PC-3 (cell line): ENCODE measurements at regions not wholly inside any gene's neighbourhood (a gene's known extent, or its start where the extent isn't known, plus 50 kb on each side); places are given as distances from the start of the nearest gene placed in this dataset.

Source experiments
- ATAC-seq: fragments of 200-7000 bp; cut with Tn5 transposase; 2 replicates; pipeline ENCODE4 v1.9.1; 2020; ENCODE audit warnings: mild to moderate bottlenecking, moderate library complexity
- BruUV-seq: library from RNA; stranded (reverse); fragments of 400-500 nt; replicated peaks from 2 replicates; lab custom pipeline; 2021; lab: Mats Ljungman, UMichigan
- CTCF ChIA-PET: fragments of 300-600 bp; sonication (Branson Sonifier 250); formaldehyde crosslinking; loops from one replicate; lab custom pipeline; 2022; ENCODE audit warnings: antibody characterized with exemption; lab: Charles Lee
- POLR2A ChIA-PET: fragments of 300-600 bp; sonication (Branson Sonifier 250); formaldehyde crosslinking; loops from one replicate; lab custom pipeline; 2022; ENCODE audit warnings: antibody characterized with exemption; ENCODE audit not compliant: unreplicated experiment; lab: Charles Lee
- DNase-seq: peaks from one replicate; pipeline ENCODE4 v3.0.0-alpha.2; 2015
- H2AFZ ChIP-seq: fragments of 300-600 bp; sonication (generic); 2 replicates; pipeline ENCODE4 v1.6.0; 2016; ENCODE audit warnings: antibody characterized with exemption, low read length
- H3F3A ChIP-seq: fragments of 300-600 bp; sonication (generic); one replicate; pipeline ENCODE4 v1.6.0; 2017; ENCODE audit warnings: antibody characterized with exemption, low read length, control low read depth, mild to moderate bottlenecking; ENCODE audit not compliant: unreplicated experiment
- H3K27ac ChIP-seq: fragments of 300-600 bp; sonication (generic); 2 replicates; pipeline ENCODE4 v1.5.1; 2016; ENCODE audit warnings: mild to moderate bottlenecking, low read length
- H3K27me3 ChIP-seq: fragments of 300-600 bp; sonication (generic); 2 replicates; pipeline ENCODE4 v1.6.1; 2016; ENCODE audit warnings: low read length, mixed read lengths
- H3K36me3 ChIP-seq: fragments of 300-600 bp; sonication (generic); 2 replicates; pipeline ENCODE4 v1.6.1; 2016; ENCODE audit warnings: low read depth, mixed run types, low read length, mixed read lengths
- H3K4me1 ChIP-seq: fragments of 300-600 bp; sonication (generic); 2 replicates; pipeline ENCODE4 v1.5.1; 2016; ENCODE audit warnings: low read length; ENCODE audit not compliant: insufficient read depth
- H3K4me2 ChIP-seq: fragments of 300-600 bp; sonication (generic); 2 replicates; pipeline ENCODE4 v1.6.0; 2016; ENCODE audit warnings: low read length
- H3K4me3 ChIP-seq: fragments of 300-600 bp; sonication (generic); 2 replicates; pipeline ENCODE4 v1.5.1; 2016; ENCODE audit warnings: mild to moderate bottlenecking, low read length, mixed read lengths
- H3K79me2 ChIP-seq: fragments of 300-600 bp; sonication (generic); 2 replicates; pipeline ENCODE4 v1.6.1; 2017; ENCODE audit warnings: low read length, mixed read lengths
- H3K9ac ChIP-seq: fragments of 300-600 bp; sonication (generic); 2 replicates; pipeline ENCODE4 v1.6.0; 2016; ENCODE audit warnings: mild to moderate bottlenecking, low read length
- H3K9me2 ChIP-seq: fragments of 300-600 bp; sonication (generic); replicated peaks from 2 replicates; pipeline ENCODE4 v1.6.1; 2016; ENCODE audit warnings: mixed run types, low read length, mixed read lengths
- H3K9me3 ChIP-seq: fragments of 300-600 bp; sonication (generic); 2 replicates; pipeline ENCODE4 v1.6.1; 2016; ENCODE audit warnings: low read length, mixed read lengths
- H4K20me1 ChIP-seq: fragments of 300-600 bp; sonication (generic); 2 replicates; pipeline ENCODE4 v1.6.1; 2016; ENCODE audit warnings: low read length, mixed read lengths
- CTCF ChIP-seq: fragments of 300-600 bp; sonication (generic); conservative IDR thresholded peaks from 2 replicates; pipeline ENCODE4 v1.5.1; 2017; ENCODE audit warnings: antibody characterized with exemption, low read depth, mild to moderate bottlenecking, low read length
- EZH2 ChIP-seq: fragments of 300-600 bp; sonication (generic); IDR thresholded peaks from one replicate; pipeline ENCODE4 v1.6.1; 2017; ENCODE audit warnings: antibody characterized with exemption, mild to moderate bottlenecking, low read length; ENCODE audit not compliant: unreplicated experiment
- EZH2phosphoT487 ChIP-seq: fragments of 300-600 bp; sonication (generic); IDR thresholded peaks from 2 replicates; pipeline ENCODE4 v1.6.1; 2018; ENCODE audit warnings: mild to moderate bottlenecking, antibody characterized with exemption, low read length, borderline replicate concordance
- intact Hi-C: fragments of 100-400 bp; cut with micrococcal nuclease; formaldehyde crosslinking; loops from 2 replicates; pipeline ENCODE4 v1.9.0; 2023

GRCh38 chr9:91483189-91483691 lies 59.6 kb upstream of the NFIL3 start:
- H3K27me3 ChIP-seq = no peaks in the 10 kb centered on the region
- no peaks in the 10 kb centered on the region for H3K36me3 ChIP-seq
- no peak overlapping the region for H3K4me3 ChIP-seq
- no peak overlapping the region for H3K27ac ChIP-seq
- H3F3A ChIP-seq = no peaks in the 10 kb centered on the region
- DNase-seq = no peak
- no peaks in the 10 kb centered on the region for H3K4me1 ChIP-seq
- BruUV-seq = no TSS peak
- TF ChIP-seq CTCF (no peak), EZH2phosphoT487 (no peak), EZH2 (no peak)
- H3K9me2 ChIP-seq = no peaks in the 10 kb centered on the region
- H3K9ac ChIP-seq = no peak overlapping the region
- no peak overlapping the region for H2AFZ ChIP-seq
- ChIA-PET POLR2A (no interaction called here), CTCF (no interaction called here)
- H3K79me2 ChIP-seq = no peaks in the 10 kb centered on the region
- ATAC-seq = no peak
- intact Hi-C loops = no loop called here
- H3K9me3 ChIP-seq = no peaks in the 10 kb centered on the region
- no peak overlapping the region for H3K4me2 ChIP-seq
- no peaks in the 10 kb centered on the region for H4K20me1 ChIP-seq

GRCh38 chr9:91481972-91482371 lies 58.3 kb upstream of the NFIL3 start:
- Histone ChIP-seq H3K4me1 (no peaks in the 10 kb centered on the region), H3F3A (no peaks in the 10 kb centered on the region), H3K79me2 (no peaks in the 10 kb centered on the region), H3K4me3 (no peak overlapping the region), H4K20me1 (no peaks in the 10 kb centered on the region), H3K27ac (no peak overlapping the region), H3K9me2 (no peaks in the 10 kb centered on the region), H3K9me3 (no peaks in the 10 kb centered on the region), H3K4me2 (no peak overlapping the region), H3K27me3 (no peaks in the 10 kb centered on the region), H3K36me3 (no peaks in the 10 kb centered on the region), H2AFZ (no peak overlapping the region), H3K9ac (no peak overlapping the region)
- ChIA-PET CTCF (no interaction called here), POLR2A (no interaction called here)
- BruUV-seq = no TSS peak
- ATAC-seq (no peak), DNase-seq (no peak)
- TF ChIP-seq EZH2 (no peak), EZH2phosphoT487 (no peak), CTCF (no peak)
- intact Hi-C loops = no loop called here

GRCh38 chr9:91477106-91477505 lies 53.5 kb upstream of the NFIL3 start:
- intact Hi-C loops = no loop called here
- ChIA-PET CTCF (no interaction called here), POLR2A (no interaction called here)
- Histone ChIP-seq H3K27ac (no peak overlapping the region), H3K79me2 (no peaks in the 10 kb centered on the region), H3K4me2 (no peak overlapping the region), H3K4me1 (no peaks in the 10 kb centered on the region), H3K9ac (no peak overlapping the region), H3F3A (no peaks in the 10 kb centered on the region), H3K9me2 (no peaks in the 10 kb centered on the region), H3K27me3 (no peaks in the 10 kb centered on the region), H2AFZ (no peak overlapping the region), H3K9me3 (no peaks in the 10 kb centered on the region), H4K20me1 (no peaks in the 10 kb centered on the region), H3K36me3 (no peaks in the 10 kb centered on the region), H3K4me3 (no peak overlapping the region)
- ATAC-seq (no peak), DNase-seq (no peak)
- no peak for TF ChIP-seq EZH2
- TF ChIP-seq CTCF = no peak
- no TSS peak for BruUV-seq
